GM12874 (cell line): ENCODE measurements at regions not wholly inside any gene's neighbourhood (a gene's known extent, or its start where the extent isn't known, plus 50 kb on each side); places are given as distances from the start of the nearest gene placed in this dataset.

ENCODE experiments used
- TF ChIP-seq, protein P1 (sequence below): IDR thresholded peaks from 2 replicates; pipeline ENCODE4 v1.5.1; 2011; ENCODE audit warnings: low read depth, mild to moderate bottlenecking, control low read depth, low read length, moderate library complexity; ENCODE audit not compliant: insufficient read depth

DNA sequence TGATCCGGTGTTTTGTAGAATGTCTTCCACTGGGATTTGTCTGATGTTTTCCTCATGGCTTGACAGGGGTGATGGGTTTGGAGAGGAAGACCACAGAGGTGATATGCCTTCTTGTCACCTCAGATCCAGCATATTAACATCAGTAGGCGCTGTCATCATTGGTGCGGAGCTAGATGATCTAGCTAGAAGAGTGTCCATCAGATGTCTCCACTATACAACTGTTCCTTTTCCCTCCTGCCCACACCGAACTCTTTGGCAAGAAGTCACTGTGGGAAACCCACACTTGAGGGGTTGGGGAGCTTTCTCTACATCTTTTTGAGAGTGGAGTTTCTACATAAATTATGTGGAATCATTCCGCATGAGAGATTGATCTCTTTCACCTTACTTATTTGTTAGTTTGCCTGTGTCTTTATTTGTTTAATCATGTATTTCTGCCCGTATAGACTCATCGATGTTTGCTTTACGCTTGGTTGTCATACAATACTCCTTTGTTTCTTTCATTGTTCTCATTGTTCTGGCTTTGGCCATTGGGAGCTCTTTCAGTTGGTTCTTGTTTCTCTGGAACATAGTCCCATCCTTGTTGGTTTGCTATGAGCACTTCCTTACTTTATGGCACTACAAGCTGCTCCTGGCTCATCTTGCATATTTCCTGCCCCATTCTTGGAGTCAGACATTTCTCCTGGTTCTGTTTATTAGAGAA lies 1420.3 kb downstream of the BRD1 start:
- TF ChIP-seq, protein P1, sequence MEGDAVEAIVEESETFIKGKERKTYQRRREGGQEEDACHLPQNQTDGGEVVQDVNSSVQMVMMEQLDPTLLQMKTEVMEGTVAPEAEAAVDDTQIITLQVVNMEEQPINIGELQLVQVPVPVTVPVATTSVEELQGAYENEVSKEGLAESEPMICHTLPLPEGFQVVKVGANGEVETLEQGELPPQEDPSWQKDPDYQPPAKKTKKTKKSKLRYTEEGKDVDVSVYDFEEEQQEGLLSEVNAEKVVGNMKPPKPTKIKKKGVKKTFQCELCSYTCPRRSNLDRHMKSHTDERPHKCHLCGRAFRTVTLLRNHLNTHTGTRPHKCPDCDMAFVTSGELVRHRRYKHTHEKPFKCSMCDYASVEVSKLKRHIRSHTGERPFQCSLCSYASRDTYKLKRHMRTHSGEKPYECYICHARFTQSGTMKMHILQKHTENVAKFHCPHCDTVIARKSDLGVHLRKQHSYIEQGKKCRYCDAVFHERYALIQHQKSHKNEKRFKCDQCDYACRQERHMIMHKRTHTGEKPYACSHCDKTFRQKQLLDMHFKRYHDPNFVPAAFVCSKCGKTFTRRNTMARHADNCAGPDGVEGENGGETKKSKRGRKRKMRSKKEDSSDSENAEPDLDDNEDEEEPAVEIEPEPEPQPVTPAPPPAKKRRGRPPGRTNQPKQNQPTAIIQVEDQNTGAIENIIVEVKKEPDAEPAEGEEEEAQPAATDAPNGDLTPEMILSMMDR = no peak

DNA sequence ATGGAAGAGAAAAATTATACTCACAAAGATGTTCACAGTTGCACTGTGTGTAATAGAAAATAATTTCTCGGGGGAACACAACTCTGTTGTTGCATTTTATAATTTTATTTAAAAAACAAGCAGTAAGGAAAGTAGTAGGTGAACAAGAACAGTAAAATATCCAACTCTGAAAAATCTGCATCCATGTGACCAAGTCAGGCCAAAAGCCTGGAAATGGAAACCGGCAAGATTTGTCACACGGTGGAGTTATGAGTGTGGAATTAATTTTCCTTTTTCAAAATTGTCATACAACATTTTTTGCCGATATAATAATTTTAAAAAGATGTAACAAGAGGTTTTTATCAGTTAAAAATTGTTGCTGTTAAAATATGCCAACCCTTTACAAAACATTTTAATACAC lies 1421.5 kb downstream of the BRD1 start:
- TF ChIP-seq, protein P1 = no peak

DNA sequence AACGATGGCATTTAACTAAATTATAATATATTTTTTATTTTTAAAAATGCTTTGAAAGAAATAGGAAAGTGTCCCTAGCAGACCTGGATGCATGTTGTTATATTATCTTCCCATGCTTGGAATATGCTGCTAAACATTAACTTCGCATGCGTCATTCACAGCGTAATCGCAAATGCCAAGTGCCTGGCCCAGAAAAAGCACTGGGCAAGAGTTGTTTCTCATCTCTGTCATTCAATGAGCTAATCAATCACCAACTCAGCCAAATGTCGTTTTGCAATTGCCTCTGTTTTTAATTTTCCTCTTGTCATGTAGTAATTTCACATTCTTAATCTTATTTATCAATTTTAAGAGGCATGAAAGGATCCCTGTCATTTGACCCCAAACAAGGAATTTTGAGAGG lies 1421.9 kb downstream of the BRD1 start:
- TF ChIP-seq, protein P1 = no peak

DNA sequence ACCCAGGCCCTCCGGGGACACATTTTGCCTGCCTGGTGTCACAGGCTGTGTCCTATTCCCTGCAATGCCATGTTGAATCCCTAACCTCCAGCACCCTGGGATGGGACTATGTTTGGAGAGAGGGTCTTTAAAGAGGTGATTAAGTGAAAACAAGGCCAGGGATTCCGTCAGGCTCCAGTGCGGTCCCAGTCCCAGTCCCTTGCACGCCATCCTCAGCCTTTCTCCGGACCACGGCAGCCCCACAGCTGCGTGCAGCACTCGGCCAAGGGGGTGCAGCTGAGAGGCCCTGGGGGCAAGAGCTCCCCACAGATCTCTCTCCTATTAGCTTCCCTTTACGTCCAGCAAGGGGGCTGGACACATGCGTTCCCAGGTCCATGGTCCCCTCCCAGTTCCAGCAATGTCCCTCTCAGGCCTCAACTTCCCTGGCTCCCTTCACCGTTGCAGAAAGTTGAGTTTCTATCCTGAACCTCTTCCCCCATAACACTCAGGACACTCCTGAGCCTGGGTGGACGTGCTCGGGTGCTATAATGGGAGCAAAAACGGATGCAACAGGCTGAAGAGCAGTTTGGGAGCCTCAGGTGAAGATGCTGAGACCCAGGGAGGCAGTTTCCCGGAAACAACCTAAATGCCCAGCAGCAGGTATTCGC lies 1422.7 kb downstream of the BRD1 start:
- TF ChIP-seq, protein P1 = no peak

DNA sequence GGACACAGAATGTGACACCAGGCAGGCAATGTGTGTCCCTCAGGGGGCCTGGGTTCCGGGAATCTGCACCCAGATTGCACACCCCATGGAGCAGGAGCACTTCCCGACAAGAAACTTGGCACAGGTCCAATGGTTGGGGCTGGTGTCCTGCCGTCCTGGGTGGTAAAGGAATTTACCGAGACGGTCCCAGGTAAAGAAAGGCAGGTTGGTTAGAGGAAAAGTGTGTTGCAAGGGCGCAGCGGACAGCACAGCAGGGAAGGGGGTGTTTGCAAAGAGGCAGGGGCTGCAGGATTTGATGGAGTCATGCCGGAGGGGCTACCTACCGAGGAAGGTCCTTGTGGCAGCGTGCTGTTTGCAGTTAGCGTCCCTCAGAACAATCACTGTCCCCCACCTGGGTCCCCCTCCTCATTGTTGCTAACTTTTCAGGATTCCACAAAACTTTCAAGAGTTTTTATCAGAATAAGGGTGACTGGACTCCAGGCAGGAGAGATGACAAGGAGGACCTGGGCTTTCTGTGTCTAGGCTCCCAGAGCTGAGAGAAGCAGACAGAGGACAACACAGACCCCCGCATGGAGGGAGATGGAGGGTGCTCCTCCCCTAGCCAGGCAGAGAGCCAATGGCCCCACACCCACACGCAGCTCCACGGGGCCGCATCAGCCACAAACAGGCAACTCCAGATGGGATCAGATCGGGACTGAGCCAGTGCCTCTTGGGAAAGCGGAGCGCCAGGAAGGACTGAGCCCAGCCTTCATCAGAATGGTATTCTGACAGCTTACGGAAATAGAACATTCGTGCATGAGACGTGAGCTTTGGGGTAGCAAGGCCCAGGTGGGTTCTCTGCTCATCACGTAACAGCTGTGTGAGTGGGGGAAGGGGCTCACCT lies 1423.9 kb downstream of the BRD1 start:
- TF ChIP-seq, protein P1 = no peak

DNA sequence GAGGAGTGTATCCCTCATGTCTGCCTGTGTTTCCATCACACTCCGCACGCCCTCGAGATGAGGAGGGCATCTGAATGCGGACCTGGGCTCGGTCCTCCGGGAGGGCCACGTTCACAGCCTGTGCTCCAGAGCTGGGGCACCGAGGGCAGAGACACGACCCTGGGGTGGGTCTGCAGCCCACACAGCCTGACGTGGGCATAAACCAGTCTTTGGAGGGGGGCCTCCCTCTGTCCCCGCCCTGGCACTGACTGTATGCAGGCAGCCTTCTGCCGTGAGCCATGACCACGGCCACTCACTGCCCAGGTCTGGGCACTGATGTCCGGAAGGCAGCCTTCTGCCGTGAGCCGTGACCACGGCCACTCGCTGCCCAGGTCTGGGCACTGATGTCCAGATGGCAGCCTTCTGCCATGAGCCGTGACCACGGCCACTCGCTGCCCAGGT lies 1425.1 kb downstream of the BRD1 start:
- TF ChIP-seq, protein P1 = no peak
